Retinal pigment epithelial cell (primary cell): ENCODE measurements at regions not wholly inside any gene's neighbourhood (a gene's known extent, or its start where the extent isn't known, plus 50 kb on each side); places are given as distances from the start of the nearest gene placed in this dataset.
A peak's percentile ranks its signal among the peaks of the same experiment; 100 is the strongest.

Source experiments
- DNase-seq: peaks from one replicate; pipeline ENCODE4 v3.0.0-alpha.2; 2010; ENCODE audit warnings: low read depth
- H3K4me3 ChIP-seq: 2 replicates; pipeline ENCODE4 v1.5.1; 2011; ENCODE audit warnings: mild to moderate bottlenecking, low read length, control low read depth, moderate library complexity
- TF ChIP-seq, protein P1 (sequence below): conservative IDR thresholded peaks from 2 replicates; pipeline ENCODE4 v1.5.1; 2011; ENCODE audit warnings: low read depth, low read length, control low read depth, inconsistent platforms

DNA sequence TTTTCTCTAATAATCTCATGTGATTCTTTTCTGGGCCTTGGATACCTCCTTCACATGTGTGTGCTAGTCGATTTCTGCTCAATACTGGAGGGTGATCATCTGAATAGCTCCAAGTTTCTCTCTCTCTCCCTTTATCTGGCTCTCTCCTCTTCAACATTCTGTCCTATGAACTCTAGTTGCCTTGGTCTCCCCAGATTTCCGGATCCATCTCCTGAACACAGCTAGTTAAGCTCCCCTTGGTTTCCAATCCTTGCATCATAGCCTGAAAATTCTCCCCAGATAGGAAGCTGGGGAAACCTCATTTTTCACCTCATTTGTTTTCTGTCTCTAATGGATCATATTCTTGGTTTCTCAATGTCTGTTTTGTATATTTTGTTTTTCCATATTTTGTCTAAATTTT is 832.3 kb downstream of the MTRR start:
- TF ChIP-seq, protein P1, sequence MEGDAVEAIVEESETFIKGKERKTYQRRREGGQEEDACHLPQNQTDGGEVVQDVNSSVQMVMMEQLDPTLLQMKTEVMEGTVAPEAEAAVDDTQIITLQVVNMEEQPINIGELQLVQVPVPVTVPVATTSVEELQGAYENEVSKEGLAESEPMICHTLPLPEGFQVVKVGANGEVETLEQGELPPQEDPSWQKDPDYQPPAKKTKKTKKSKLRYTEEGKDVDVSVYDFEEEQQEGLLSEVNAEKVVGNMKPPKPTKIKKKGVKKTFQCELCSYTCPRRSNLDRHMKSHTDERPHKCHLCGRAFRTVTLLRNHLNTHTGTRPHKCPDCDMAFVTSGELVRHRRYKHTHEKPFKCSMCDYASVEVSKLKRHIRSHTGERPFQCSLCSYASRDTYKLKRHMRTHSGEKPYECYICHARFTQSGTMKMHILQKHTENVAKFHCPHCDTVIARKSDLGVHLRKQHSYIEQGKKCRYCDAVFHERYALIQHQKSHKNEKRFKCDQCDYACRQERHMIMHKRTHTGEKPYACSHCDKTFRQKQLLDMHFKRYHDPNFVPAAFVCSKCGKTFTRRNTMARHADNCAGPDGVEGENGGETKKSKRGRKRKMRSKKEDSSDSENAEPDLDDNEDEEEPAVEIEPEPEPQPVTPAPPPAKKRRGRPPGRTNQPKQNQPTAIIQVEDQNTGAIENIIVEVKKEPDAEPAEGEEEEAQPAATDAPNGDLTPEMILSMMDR = no peak
- H3K4me3 ChIP-seq = no peak overlapping the region
- no peak for DNase-seq

DNA sequence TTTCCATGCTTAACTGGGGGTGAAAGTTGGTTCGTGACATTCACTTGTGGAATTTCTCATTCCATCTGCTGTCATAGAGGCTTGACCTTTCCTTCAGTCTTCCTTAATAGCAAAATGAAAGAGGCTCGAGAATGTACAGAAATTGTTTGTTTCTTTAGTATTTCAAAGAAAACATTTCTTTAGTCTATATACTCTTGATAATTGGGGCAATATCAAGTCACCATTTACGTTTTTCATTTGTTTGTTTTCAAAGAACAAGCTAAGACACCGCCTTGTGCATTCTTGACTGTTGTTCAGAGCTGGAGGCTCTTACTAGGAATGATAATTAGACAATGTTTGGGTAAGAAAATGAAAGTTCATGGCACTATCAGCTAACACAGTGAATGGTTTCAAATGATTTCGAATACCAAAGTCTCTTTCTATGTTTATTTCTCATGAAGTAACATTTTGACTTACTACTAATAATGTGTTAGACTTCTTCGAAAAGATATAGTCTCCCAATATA is 835.4 kb downstream of the SEMA5A start:
- DNase-seq = no peak
- TF ChIP-seq, protein P1 = no peak
- H3K4me3 ChIP-seq = no peak overlapping the region

DNA sequence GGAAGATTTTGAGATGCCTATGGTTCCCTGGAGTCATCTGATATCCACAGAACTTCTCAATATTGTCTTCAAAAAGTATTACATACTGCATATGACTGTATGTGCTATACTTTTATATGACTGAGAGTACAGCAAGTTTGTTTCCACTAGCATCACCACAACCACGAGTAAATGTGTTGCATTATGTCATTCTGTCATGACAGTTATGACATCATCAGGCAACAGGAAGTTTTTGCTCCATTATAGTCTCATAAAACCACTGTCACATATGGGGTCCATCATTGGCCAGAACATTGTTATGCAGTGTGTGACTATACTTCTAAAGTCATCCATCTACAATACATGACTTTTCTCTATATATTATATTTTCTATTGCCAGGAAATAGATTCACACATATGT is 831.7 kb downstream of the SEMA5A start:
- DNase-seq = no peak
- TF ChIP-seq, protein P1 = no peak
- H3K4me3 ChIP-seq = no peak overlapping the region

DNA sequence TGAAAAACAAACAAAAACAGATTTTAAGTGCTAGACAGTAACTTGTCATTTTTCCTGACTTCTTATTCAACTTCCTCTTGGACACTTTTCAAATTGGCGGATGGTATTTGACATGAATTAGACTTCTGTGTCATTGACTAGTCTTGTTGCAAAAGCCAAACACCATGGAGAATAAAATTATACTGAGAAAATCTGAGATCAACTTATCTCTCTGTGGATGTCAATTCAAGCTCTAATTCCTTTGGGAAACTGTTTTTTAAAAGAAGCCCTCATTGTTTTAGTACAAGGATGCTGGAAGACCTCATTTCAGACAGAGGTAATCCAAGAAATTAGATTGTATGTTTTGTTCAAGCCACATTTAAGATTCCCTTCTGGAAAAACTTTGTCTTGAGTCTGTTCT is 831.0 kb downstream of the SEMA5A start:
- TF ChIP-seq, protein P1 = no peak
- DNase-seq = no peak
- no peak overlapping the region for H3K4me3 ChIP-seq

DNA sequence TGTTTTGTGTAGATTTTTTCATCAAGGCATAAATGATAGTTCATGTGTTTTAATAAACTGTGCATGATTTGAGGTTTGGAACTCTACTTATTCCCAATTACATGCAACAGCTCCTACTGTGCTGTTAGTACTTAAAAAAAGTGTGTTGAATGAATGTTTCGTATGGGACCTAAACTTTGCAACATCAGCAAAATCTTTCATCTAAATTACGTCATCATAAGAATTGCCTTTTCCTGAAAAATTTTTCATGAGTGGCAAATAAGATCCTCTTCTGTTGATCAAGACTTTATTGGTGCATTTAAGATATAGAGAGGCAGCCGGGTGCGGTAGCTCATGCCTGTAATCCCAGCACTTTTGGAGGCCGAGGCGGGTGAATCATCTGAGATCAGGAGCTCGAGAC is 826.1 kb downstream of the SEMA5A start:
- TF ChIP-seq, protein P1 = no peak
- H3K4me3 ChIP-seq = no peak overlapping the region
- no peak for DNase-seq

DNA sequence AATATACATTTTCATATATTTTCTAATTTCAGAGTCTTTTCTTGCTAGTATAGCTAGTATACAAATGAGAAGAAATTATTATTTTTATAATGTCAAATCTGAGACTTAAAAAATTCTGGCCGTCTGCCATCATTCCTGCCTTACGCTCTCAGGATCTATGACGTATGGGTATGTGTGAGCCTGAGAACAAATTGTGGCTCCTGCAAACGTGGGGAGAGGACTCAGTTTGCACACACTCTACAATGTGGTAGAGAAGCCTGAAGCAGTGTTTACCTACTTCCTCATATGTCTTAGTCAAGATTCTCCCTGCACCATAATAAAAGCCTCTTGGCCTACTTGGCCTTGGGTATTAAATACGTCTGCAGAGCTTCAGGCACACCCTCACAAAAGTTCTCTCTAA is 825.4 kb downstream of the SEMA5A start:
- H3K4me3 ChIP-seq = no peak overlapping the region
- TF ChIP-seq, protein P1 = no peak
- DNase-seq = peak; percentile 13

DNA sequence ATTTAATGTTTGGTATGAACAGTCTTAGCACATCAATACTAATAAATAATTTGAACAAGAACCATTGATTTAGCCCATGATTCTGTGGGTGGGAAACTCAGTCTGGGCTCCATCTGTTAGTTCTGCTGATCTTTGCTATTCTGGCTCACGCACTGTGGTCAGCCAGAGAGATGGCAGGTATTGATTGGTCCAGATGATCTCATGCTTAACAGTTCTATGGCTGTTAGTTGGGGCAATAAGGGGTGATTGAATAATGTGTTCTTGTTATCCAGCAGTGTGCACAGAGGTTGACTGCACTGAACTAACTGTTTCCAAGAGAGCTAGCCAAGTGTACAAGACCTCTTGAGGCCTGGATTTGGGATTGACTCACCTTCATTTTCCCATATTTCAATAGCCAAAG is 824.3 kb downstream of the SEMA5A start:
- DNase-seq = no peak
- TF ChIP-seq, protein P1 = no peak
- no peak overlapping the region for H3K4me3 ChIP-seq
